Testis (tissue), 2 donors: ENCODE measurements at regions not wholly inside any gene's neighbourhood (a gene's known extent, or its start where the extent isn't known, plus 50 kb on each side); places are given as distances from the start of the nearest gene placed in this dataset.

ENCODE experiments used
- DNase-seq: peaks from one replicate; pipeline ENCODE4 v3.0.0-alpha.2; 2019
- H3K27ac ChIP-seq, 2 donors: fragments of 200-600 bp; sonication (generic); one replicate each; pipeline ENCODE4 v1.5.1; 2019
- H3K27me3 ChIP-seq: fragments of 200-600 bp; sonication (generic); one replicate; pipeline ENCODE4 v1.5.1; 2019
- H3K36me3 ChIP-seq: fragments of 200-600 bp; sonication (generic); one replicate; pipeline ENCODE4 v1.5.1; 2017; ENCODE audit warnings: low read depth; ENCODE audit errors: missing control alignments
- H3K4me1 ChIP-seq: fragments of 200-600 bp; sonication (generic); one replicate; pipeline ENCODE4 v1.5.1; 2019
- H3K4me3 ChIP-seq, 2 donors: fragments of 200-600 bp; sonication (generic); one replicate each; pipeline ENCODE4 v1.5.1; 2017 to 2019
- H3K9me3 ChIP-seq: fragments of 200-600 bp; sonication (generic); one replicate; pipeline ENCODE4 v1.5.1; 2017
- POLR2A ChIP-seq: fragments of 450-650 bp; IDR thresholded peaks from one replicate; pipeline ENCODE4 v1.6.1; 2017; ENCODE audit warnings: antibody characterized with exemption, mild to moderate bottlenecking, moderate library complexity
- WGBS, 2 donors: methylation state at CpG; one replicate each; pipeline ENCODE4 v1.1.5; 2018; 5-methylcytosine and 5-hydroxymethylcytosine counted together
- intact Hi-C: fragments of 100-400 bp; cut with DNase I; formaldehyde crosslinking; loops from one replicate; pipeline ENCODE4 v1.15.1; 2023; ENCODE audit warnings: low total_unique reads
- TF ChIP-seq, protein P1 (sequence below), 3 experiments: fragments of 450-650 bp in 2 of 3; fragments of 200-600 bp in 1 of 3; sonication (generic) in 1 of 3; IDR thresholded peaks; one replicate each; pipeline ENCODE4 v1.5.1; 2016 to 2019; ENCODE audit warnings: antibody characterized with exemption in 3 of 3, mild to moderate bottlenecking in 2 of 3, moderate library complexity in 1 of 3

DNA sequence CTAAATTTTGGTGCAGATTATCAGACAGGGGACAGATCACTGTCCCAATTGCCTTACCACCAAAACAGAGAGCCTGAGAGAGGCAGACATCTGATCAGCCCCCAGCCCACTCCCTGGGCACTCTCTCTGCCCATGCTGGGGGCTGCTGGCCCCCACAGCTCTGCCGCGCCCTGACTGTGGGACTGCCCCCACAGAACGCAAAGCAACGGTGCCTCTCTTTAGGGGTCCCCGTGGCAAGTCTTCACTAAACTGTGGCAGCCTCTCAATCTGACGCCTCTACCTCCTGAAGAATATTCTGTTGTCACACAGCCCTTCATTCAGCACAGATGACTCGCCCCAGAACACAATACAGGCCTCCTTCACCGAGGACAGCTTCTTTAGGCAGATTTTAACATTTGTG lies 197.4 kb downstream of the ERCC6L2 start:
- Histone ChIP-seq H3K4me1 (peaks cover 62% of the 10 kb centered on the region), H3K9me3 (no peaks in the 10 kb centered on the region), H3K27ac (peak overlapping the region; percentile 52 to 70), H3K36me3 (no peaks in the 10 kb centered on the region), H3K4me3 (no peak overlapping the region), H3K27me3 (no peaks in the 10 kb centered on the region)
- DNase-seq = no peak
- WGBS, 2 donors = 88 to 93% methylated on average over 6 to 8 of the region's 8 CpGs
- intact Hi-C loops = no loop called here
- no peak for TF ChIP-seq POLR2A

GRCh38 chr9:96071815-96072124 lies 196.3 kb downstream of the ERCC6L2 start:
- H3K27ac ChIP-seq = peak overlapping the region; percentile 52 to 70
- H3K27me3 ChIP-seq = no peaks in the 10 kb centered on the region
- no peaks in the 10 kb centered on the region for H3K36me3 ChIP-seq
- TF ChIP-seq POLR2A = no peak
- TF ChIP-seq, protein P1, sequence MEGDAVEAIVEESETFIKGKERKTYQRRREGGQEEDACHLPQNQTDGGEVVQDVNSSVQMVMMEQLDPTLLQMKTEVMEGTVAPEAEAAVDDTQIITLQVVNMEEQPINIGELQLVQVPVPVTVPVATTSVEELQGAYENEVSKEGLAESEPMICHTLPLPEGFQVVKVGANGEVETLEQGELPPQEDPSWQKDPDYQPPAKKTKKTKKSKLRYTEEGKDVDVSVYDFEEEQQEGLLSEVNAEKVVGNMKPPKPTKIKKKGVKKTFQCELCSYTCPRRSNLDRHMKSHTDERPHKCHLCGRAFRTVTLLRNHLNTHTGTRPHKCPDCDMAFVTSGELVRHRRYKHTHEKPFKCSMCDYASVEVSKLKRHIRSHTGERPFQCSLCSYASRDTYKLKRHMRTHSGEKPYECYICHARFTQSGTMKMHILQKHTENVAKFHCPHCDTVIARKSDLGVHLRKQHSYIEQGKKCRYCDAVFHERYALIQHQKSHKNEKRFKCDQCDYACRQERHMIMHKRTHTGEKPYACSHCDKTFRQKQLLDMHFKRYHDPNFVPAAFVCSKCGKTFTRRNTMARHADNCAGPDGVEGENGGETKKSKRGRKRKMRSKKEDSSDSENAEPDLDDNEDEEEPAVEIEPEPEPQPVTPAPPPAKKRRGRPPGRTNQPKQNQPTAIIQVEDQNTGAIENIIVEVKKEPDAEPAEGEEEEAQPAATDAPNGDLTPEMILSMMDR (IDR thresholded peaks at IDR 0.05) = peak in 1 of 3 experiments; percentile 3
- 66 to 71% methylated on average over 4 of the region's 4 CpGs for WGBS, 2 donors
- no peak overlapping the region for H3K4me3 ChIP-seq
- intact Hi-C loops = no loop called here
- H3K9me3 ChIP-seq = no peaks in the 10 kb centered on the region
- DNase-seq = no peak
- peaks cover 67% of the 10 kb centered on the region for H3K4me1 ChIP-seq

- no peaks in the 10 kb centered on the region for H3K36me3 ChIP-seq
- H3K4me1 ChIP-seq = peaks cover 71% of the 10 kb centered on the region
- no peaks in the 10 kb centered on the region for H3K9me3 ChIP-seq
- H3K4me3 ChIP-seq = no peak overlapping the region
- intact Hi-C loops = no loop called here
- H3K27me3 ChIP-seq = no peaks in the 10 kb centered on the region
- DNase-seq = peak; percentile 61
- 70 to 76% methylated on average over 5 of the region's 5 CpGs for WGBS, 2 donors
- no peak for TF ChIP-seq POLR2A
- TF ChIP-seq, protein P1 (IDR thresholded peaks at IDR 0.05) = peak; percentile 40 to 59 (median 57)
- peak overlapping the region; percentile 70 to 79 for H3K27ac ChIP-seq
These were observed 195.8 kb downstream of the ERCC6L2 start for GRCh38 chr9:96071076-96071814.

DNA sequence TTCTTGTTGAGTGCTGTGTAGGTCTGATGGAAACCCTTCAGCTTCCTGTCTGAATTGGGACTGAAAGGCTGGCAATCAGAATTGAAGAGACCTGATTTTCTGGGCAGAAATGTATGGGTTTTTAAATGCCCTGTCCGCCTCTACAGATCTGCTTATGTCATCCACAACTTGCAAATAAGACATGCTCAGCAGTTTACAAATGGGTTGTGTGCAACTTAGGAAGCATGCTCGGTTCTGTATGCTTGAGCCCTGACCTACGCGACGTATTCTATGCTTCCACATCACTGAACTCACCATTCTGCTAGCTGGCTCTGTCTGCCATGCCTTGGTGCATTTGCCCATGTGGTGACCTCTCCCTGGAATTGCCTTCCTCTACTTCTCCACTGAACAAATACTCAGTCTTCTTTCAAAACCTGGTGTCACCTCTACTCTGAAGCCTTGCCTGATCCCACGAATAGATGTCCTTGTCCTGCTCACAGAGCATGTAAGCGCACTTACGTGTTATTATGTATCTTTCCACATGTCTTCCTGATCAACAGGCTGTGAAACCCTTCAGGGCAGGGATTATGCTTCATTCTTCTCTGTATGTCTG lies 194.2 kb downstream of the ERCC6L2 start:
- no peak for TF ChIP-seq POLR2A
- TF ChIP-seq, protein P1 (IDR thresholded peaks at IDR 0.05) = no peak
- Histone ChIP-seq H3K4me1 (peaks cover 70% of the 10 kb centered on the region), H3K4me3 (no peak overlapping the region), H3K27me3 (no peaks in the 10 kb centered on the region), H3K36me3 (no peaks in the 10 kb centered on the region), H3K9me3 (no peaks in the 10 kb centered on the region), H3K27ac (peak overlapping the region; percentile 70 to 79)
- intact Hi-C loops = no loop called here
- no peak for DNase-seq
- 70 to 75% methylated on average over 8 of the region's 8 CpGs for WGBS, 2 donors

- H3K4me3 ChIP-seq = no peak overlapping the region
- 32 to 45% methylated on average over 11 of the region's 11 CpGs for WGBS, 2 donors
These were observed 193.0 kb downstream of the ERCC6L2 start for GRCh38 chr9:96068511-96068910.

More at GRCh38 chr9:96068511-96068910, 193.0 kb downstream of the ERCC6L2 start:
- H3K36me3 ChIP-seq = no peaks in the 10 kb centered on the region
- TF ChIP-seq, protein P1 (IDR thresholded peaks at IDR 0.05) = no peak
- no peak for TF ChIP-seq POLR2A
- peak overlapping the region; percentile 70 to 79 for H3K27ac ChIP-seq
- peak; percentile 90 for DNase-seq
- peaks cover 58% of the 10 kb centered on the region for H3K4me1 ChIP-seq
- no peaks in the 10 kb centered on the region for H3K9me3 ChIP-seq
- no peaks in the 10 kb centered on the region for H3K27me3 ChIP-seq
- intact Hi-C loops = no loop called here
